ENCODE measurements at regions not wholly inside any gene's neighbourhood (a gene's known extent, or its start where the extent isn't known, plus 50 kb on each side); places are given as distances from the start of the nearest gene placed in this dataset.

DNA sequence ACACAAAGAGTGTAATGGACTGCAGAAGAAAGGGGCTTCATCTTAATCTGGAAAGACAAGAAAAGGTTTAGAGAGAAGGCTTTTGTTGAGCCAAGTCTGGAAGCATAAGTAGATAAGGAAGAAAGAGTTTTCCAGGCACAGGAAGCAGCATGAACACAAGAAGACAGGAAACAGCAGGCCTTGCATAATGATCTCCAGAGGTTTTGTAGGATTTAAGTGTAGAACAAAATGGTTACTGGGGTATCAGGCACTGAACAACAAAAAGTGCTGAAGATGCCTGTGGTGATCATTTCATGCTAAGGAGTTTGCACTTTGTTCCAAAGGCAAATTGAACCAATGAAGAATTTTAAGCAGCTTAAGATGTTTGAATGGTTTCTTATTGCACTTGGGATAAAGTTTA is 281.6 kb upstream of the TANK start:
- DNase-seq (ENCODE audit: low spot score) = no peak

DNA sequence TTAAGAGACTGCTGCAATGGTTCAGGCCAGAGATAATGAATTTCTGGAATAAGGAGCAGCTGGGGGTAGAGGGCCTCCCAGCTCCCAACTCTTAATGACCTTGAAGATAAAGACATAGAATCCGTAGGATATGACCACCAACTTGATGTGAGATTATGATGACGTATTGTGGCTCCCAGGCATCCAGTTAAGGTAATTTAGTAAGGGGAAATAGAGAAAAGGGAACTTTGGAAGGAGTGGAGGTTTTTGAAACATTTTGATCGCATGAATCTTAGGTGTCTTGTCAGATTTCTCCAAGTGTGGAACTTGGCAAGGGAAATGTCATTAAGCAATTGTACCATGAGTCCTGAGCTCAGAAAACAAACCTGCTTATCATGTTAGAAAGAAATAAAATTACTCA is 277.3 kb upstream of the TANK start:
- DNase-seq (ENCODE audit: low spot score) = no peak

DNA sequence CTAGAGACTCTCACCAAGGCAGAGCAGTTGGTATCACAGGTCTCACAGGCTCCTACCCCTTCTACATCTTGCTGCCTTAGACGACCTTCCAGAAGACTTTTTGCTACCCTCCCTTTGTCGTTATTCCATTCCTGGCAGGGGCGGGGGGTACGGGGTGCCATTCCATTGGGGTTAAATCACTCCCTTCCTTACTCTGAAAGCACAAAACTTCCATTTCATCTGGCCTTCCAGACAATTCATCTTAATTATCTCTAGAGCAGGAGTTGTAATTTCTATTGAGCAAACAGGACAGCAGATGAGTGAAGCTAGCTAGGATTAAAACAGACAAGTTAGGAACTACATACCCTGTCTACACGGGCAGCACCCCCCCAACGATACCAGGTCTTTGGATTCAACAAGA is 276.2 kb upstream of the TANK start:
- no peak for DNase-seq (ENCODE audit: low spot score)

DNA sequence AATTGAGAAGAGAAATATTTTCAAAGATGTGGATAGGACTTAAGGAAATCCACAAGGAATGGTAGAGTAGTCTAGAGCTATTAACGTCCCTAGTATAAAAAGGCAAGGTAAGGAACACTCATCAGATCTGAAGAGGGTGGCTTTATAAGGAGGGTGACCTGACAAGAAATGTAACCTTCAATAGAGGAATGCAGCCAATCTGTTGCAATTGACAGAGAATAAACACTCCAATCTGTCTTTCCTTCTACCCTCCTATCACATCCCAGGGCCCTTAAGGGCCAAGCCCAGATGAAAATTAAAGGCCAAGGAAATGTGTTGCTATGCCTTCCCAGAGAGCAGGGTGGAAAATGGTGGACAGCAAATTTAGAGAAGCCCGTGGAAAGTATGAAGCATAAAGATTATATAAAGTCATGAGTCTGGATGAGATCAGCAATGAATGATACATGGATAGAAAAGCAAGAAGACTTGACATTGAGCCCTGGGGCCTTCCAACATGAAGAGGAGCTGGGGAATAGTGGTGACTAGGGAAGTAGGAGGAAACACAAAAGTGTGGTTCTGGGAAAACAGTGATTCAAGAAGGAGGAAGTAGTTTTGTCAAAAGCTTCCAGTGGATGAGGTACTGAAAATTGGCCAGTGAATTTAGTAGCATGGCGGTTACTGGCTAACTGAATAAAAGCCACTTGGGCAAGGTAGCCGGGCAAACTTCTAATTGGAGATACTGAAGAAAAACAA is 270.6 kb upstream of the TANK start:
- DNase-seq (ENCODE audit: low spot score) = no peak

DNA sequence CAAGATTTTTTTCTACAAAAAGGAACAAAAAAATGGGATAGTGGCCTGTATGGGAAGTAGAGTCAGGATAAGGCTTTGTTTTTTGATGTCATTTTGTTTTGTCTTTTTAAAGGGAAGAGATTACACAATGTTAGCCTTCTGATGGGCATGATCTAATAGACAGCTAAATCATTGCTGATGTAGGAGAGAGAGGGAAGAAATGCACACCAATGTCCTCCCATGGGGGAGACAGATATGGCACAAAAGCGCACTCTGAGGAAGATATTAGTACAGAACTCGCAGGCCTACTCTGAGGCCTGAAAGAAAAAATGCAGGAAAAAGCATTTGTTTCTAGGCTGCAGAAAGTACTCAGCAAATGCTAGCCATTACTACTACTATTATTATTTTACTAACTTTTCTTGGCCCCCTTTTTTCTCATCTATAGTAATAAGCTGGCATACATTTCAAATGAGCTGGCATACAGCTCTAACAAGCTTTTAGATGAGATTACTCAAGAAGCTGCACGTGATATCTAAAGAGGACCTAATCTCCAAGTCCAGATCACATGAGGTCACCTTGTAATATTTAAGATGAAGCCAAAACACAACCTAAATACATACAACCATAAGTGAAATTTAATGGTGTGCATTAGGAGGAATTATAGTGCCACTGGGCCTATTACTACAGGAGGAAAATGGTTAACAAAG is 269.4 kb upstream of the TANK start:
- DNase-seq (ENCODE audit: low spot score) = no peak

DNA sequence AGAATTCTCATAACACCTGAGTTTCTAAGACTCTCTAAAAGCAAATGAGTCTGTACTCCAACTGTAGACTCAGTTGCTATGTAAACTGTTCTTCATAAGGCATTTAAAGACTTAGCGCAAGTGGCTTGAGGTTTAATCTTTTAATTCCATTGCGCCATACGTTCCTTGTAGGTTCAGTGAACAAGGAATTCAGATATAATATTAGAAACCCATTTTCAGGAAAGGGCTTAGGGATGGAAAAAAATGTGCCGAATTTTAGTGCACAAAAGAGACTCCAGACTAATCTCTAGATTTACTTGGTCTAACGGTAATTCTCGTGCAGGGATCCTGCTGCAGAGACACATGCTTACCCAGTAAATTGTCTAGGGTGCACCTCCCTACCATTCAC is 268.9 kb upstream of the TANK start:
- no peak for DNase-seq (ENCODE audit: low spot score)

DNA sequence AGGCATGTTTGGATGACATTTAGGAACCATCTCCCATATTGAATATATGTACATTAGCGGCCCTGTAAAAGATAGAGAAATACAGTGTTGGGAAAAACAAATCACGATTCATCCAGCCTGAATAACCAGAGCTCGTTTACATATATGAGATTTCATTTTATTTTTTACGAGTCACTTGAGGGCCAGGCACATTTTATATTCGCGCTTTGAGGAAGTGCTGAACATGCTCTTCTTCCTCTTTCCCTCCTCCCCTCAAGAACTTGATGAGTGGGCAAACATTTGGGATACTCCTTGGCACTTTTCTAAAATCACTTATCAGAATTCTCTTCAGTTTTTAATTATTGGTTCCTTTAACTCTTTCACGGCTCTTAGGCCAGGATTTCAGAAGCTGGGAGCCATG is 268.0 kb upstream of the TANK start:
- no peak for DNase-seq (ENCODE audit: low spot score)

DNA sequence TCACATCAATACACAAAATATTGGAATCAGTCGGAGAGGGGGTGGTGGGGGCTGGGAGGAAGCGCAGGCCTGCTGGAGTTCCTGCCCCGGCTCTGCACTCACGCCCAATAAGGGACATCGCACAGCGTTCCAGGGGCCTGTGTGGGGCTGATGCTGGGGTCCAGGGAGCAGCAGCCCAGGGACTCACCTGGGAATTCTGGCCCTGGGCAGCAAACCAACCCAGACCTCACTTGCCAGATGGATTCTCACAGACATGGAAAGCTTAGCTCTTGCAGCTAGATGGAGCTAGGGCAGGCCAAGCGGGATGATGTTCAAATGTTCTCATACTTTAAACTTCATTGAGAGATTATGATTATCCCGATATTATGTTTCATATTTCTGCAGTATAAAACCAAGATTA is 266.6 kb upstream of the TANK start:
- no peak for DNase-seq (ENCODE audit: low spot score)

DNA sequence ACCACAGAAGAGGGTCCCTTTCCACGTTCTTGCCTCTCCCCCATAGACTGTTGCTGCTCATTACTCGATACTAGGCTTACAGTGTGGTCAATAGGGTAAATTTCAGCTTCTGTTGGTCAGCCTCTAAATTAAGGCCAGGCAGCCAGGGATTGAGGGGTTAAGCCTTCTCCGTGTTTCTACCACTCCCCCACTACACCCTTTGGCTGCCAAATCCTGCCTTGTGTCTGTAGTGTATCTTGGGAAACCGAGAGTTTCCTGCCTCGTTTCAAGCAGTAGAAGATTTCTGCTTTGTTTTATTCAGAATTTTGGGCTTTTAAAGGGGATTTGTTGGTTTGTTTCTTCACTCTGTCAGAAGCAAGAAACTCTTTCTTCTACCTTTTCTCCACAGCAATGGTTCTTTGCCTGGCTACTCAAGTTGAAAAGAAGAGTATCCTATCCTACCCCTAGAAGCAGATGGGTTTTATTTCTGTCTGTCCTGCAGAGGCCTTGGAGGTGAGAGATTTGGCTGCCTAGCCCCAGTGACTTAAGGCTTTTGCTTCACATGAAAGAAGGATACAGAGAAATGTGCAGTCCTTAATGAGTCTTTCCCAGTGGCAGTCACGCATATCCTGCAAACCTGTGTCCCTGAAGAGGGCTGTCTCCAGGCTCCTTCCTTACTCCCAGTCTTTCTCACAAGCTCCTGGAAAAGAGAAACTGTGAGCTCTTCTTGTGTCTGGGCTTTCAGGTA is 261.5 kb upstream of the TANK start:
- DNase-seq (ENCODE audit: low spot score) = no peak

DNA sequence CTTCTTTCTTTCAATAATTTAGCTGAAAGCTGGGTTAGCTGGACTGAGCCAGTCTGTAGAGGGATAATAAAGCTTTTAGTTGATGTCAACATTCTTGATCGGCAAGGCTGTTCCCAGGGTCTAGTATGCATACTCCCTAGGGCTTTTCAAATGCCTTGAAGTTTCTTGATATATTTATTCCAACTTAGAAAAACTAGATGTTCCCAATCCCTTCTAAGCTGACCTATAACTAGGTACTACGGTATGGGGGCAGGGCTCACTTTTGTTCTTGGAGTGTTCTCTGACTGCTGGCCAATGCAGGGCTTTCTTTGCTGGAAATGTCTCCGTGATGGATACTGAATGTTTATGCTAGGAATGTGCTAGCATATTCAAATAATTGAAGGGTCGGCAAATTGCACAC is 258.6 kb upstream of the TANK start:
- DNase-seq (ENCODE audit: low spot score) = no peak

DNA sequence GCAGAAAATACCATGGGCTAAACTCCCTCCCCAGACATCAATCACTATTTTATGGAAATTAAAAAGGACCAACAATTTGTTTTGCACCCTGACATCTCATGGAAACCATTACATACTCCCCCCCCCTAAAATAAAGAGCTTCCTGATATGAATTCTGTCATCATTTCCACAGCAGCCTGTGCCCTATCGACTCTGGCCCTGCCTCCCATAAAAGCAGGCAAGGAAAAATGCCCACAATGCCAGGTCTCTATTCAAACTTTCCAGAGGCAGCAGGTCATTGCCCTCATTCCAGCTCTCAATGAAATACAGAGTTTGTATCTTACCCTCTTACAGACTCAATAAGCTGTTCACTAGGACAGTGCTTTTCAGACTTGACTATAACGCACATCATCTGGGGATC is 254.4 kb upstream of the TANK start:
- DNase-seq (ENCODE audit: low spot score) = no peak

DNA sequence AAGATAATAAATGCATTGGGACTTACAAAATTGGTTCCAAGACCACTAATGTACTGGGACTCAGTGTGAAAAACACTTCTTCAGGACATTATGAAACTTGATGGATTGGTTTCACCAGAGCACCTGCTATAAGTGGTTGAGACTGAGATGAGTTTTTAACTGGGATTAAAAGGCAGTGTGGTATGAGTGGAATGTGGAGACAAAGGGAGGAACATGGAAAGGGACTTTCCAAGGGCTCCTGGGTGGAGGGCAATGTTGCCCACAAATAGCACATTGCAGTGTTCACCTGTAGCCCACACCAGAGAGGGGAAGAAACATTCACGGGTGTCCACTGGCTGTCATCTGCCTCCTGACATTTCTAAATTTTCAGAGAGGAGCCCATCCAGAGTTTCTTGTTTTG is 253.3 kb upstream of the TANK start:
- no peak for DNase-seq (ENCODE audit: low spot score)

DNA sequence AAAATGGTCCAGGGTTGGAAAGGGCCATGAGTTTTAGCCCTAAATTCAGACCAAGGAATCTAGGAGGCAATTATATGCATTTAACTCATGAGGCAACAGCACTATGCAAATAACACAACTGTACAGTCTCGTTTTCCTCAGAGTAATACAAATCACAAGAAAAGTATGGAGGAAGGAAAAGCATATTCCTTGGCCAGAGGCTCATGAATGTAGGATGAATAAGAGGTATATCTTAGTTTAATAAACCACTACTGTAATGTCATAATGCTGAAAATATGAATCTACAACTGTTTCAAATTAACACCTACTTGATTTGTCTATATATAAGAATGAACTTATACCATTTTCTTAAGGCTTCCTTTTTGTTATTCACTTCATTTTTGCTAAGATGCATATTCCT is 252.5 kb upstream of the TANK start:
- DNase-seq (ENCODE audit: low spot score) = no peak

DNA sequence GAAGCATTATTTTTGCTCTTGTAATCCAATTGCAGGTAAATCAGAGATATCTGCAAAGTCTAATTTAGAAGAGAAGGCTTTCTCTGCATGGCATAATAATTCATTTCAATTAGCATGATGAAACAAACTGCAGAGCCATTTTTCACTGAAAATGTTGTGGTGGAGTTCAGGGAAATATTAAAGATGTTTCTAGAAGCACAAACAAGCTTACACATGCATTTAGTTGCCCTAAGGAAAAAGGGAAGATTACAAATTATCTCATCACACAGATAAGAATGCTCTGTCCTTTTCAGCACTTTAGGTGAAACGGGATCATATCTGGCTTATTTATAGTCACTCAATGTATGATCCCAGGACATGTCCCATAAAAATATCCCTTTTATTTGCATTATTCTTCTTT is 252.1 kb upstream of the TANK start:
- no peak for DNase-seq (ENCODE audit: low spot score)

DNA sequence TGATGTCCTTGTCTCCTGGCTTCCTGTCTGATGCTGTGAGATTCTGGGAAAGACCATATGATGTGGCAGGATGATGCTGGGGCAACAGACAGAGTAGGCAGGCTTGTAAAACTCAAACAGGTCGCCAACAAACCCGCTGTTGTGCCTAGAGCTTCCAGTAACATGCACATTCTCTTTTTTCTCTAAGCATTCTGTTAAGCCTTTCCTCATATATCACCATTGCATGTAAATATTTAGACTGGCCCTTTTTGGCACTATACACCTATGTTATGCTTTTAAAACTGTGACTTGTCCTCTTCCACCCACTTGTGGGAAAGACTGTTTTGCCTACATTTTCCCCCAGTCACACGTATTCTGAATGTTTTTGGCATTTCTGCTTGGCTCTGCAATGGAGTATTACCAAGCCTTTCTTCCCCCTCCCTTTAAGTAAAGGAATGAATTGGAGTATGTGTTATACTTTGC is 250.4 kb upstream of the TANK start:
- no peak for DNase-seq (ENCODE audit: low spot score)

DNA sequence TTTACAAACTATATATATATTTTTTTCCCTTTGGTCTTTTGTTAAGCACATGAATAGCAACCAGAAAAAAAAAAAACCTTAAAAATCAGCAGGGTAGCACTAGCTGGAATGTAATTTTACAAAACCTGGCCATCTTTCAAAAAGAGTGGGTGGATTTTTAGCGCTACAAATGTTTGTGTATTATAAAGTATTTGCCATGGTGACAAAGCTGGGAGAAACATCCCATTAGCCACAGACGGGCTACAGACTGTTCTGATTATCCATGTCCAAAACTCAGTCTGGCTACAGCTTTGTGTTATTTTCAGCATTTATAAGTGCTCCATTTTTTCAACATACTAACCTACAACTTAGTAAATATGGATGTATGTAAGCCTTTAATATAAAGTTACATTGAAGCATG is 249.5 kb upstream of the TANK start:
- no peak for DNase-seq (ENCODE audit: low spot score)

DNA sequence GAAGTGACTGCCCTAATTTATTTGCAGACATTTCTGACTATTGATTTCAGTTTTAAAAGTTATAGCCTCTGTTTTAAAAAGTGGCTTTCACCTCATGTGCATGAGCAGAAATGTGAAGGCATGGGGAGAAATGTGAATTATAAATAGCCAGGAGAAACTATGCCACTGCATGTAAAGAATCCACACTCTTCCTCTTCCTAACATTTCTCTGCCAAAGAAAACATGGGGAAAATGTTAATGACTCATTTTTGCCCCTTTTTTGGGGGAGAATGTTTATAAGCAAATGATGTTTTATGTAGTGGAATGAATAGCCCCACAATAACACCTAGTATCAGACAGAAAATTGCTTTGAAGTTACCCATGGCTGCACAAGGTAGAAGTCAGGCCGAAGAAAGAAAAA is 249.0 kb upstream of the TANK start:
- no peak for DNase-seq (ENCODE audit: low spot score)

DNA sequence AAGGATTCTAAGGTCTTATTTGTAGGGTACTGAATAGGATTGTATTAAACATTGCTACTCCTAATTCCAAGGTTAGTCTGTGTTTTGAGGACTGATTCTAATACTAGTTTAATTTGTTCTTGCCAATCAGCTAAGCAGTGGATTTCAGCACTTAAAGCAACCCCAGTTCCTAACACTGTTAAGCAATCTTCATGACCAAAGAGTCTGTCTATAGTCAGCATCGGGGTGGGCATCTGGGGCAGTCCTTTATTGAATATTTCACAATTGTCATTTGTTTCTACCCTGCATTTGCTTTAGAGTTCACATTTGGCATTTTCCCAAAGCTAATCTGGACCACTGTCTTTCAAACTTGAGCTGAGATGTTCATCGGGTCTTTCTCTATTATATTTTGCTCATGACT is 248.0 kb upstream of the TANK start:
- DNase-seq (ENCODE audit: low spot score) = no peak

DNA sequence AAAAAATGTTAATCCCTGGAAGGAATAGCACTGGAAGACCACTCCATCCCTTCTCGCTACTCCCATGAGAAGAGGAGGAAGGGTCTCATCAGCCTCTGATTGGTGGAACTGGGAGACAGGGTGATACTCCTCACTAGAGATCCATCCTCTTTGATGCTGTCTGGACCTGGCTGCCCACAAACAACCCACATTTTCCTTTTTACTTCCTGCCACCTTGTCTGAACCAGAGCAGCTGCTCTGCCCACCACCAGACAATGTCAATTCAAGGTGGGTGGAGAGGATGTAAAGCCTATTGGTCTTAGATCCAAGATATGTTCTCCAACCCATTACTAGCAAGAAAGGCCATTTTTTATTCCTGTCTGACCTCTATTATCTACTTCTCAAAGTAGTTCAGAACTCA is 246.9 kb upstream of the TANK start:
- DNase-seq (ENCODE audit: low spot score) = no peak

DNA sequence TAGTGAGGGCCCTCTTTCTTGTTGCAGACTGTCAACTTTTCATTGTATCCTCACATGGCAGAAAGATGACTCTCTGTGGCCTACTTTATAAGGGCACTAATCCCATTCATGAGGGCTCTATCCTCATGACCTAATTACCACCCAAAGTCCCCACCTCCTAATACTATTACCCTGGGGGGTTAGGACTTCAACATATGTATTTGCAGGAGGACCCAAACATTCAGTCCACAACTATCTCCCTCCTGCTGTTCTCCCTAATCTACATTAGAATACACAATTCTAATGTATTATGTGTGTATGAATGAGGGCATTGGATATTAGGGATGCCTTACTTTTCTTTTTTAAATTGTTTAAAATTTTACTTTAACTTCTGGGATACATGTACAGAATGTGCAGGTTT is 246.0 kb upstream of the TANK start:
- DNase-seq (ENCODE audit: low spot score) = no peak

DNA sequence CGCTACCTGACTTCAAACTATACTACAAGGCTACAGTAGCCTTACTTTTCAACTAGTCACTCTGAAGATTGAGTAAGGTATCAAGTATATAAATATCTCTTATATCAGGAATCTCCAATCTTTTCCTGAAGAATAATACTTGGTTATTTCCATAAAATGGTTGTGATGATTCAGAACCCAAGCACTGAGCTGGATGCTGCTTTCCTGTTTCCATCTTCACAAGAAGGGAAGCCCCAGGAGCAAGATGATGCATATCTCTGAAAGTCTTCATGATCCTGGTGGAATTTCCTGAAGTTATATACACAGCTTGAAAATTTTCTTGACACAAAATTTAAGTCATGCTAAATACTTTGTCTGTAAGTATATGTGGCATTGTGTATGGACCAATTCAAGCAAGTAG is 243.9 kb upstream of the TANK start:
- no peak for DNase-seq (ENCODE audit: low spot score)

DNA sequence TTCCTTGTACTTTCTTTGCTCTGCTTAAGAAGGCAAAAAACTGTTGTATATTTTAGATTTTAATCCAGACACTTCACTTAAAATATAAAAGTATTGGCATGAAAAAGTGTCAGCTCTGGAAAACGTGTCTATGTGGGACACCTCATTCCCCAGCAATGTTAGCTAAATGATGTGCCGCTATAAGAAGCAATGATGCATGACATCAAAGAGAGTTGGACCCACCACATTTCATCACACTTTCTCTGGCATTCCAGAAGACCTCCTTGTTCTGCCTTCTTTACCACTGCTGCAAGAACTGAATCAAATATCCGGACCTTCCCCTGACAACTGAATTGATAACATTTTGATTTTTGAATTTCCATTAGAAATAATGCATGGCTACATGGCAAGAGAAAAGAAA is 242.4 kb upstream of the TANK start:
- DNase-seq (ENCODE audit: low spot score) = no peak

DNA sequence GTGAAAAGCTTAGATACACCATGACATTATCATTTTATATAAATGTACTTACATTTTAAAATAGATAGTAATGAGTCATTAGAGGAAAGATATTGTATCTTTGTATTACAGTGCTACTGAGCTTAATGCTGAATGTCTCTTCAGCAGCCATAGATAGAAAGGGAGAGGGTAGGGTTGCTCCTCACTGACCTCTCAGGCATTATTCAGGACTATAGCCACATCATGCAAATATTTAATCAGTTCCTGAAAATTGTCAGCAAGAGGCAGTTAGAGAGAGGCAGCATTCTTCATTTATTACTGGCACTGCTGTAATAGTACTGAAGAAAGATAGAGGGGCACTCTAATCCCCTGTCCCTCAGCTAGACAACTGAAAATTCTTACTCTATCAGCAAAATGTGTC is 242.0 kb upstream of the TANK start:
- DNase-seq (ENCODE audit: low spot score) = no peak
